SK-N-SH treated with all-trans-retinoic acid at 6 μM for 48 hours (cell line): ENCODE measurements at regions not wholly inside any gene's neighbourhood (a gene's known extent, or its start where the extent isn't known, plus 50 kb on each side); places are given as distances from the start of the nearest gene placed in this dataset.

Experiments
- ATAC-seq: fragments of 200-7000 bp; cut with Tn5 transposase; 3 replicates; pipeline ENCODE4 v1.9.1; 2020; ENCODE audit warnings: mild to moderate bottlenecking, moderate library complexity
- ARNTL ChIP-seq: fragments of 450-650 bp; formaldehyde crosslinking; IDR thresholded peaks from 2 replicates; pipeline ENCODE4 v1.5.0; 2020; ENCODE audit warnings: low read depth, mild to moderate bottlenecking, moderate library complexity, borderline replicate concordance
- BACH2 ChIP-seq: fragments of 250-450 bp; sonication (Bioruptor Pico); IDR thresholded peaks from 2 replicates; pipeline ENCODE4 v1.9.0; 2021; ENCODE audit warnings: mild to moderate bottlenecking, borderline replicate concordance
- GLIS3 ChIP-seq: fragments of 250-450 bp; sonication (Bioruptor Pico); IDR thresholded peaks from 2 replicates; pipeline ENCODE4 v1.5.0; 2020; ENCODE audit warnings: mild to moderate bottlenecking, moderate library complexity
- OSR1 ChIP-seq: fragments of 250-450 bp; sonication (Bioruptor Pico); IDR thresholded peaks from 2 replicates; pipeline ENCODE4 v1.8.0; 2022; ENCODE audit warnings: moderate library complexity, mild to moderate bottlenecking, inconsistent platforms
- PPARA ChIP-seq: fragments of 250-450 bp; sonication (Bioruptor Pico); IDR thresholded peaks from 2 replicates; pipeline ENCODE4 v1.5.0; 2020; ENCODE audit warnings: mild to moderate bottlenecking, borderline replicate concordance
- TOX ChIP-seq: fragments of 250-450 bp; sonication (Bioruptor Pico); IDR thresholded peaks from 2 replicates; pipeline ENCODE4 v1.8.0; 2021; ENCODE audit warnings: mild to moderate bottlenecking, moderate library complexity, borderline replicate concordance
- ZC3H10 ChIP-seq: fragments of 250-450 bp; sonication (Bioruptor Pico); IDR thresholded peaks from 2 replicates; pipeline ENCODE4 v1.5.1; 2021; ENCODE audit warnings: mild to moderate bottlenecking, moderate library complexity
- ZFP3 ChIP-seq: fragments of 250-450 bp; sonication (Bioruptor Pico); IDR thresholded peaks from 2 replicates; pipeline ENCODE4 v1.5.0; 2020; ENCODE audit warnings: mild to moderate bottlenecking, moderate library complexity
- ZFP30 ChIP-seq: fragments of 450-650 bp; formaldehyde crosslinking; IDR thresholded peaks from 2 replicates; pipeline ENCODE4 v1.5.0; 2022; ENCODE audit warnings: mild to moderate bottlenecking, moderate library complexity
- ZNF70 ChIP-seq: fragments of 450-650 bp; formaldehyde crosslinking; IDR thresholded peaks from 2 replicates; pipeline ENCODE4 v1.5.0; 2020; ENCODE audit warnings: mild to moderate bottlenecking, moderate library complexity
- ZNF8 ChIP-seq: fragments of 450-650 bp; formaldehyde crosslinking; IDR thresholded peaks from 2 replicates; pipeline ENCODE4 v1.5.0; 2020; ENCODE audit warnings: mild to moderate bottlenecking, moderate library complexity
- TF ChIP-seq, protein P1 (sequence below): fragments of 250-450 bp; sonication (Bioruptor Pico); IDR thresholded peaks from 2 replicates; pipeline ENCODE4 v1.8.0; 2020; ENCODE audit warnings: mild to moderate bottlenecking, moderate library complexity, borderline replicate concordance
- TF ChIP-seq, protein P2 (sequence below): fragments of 250-450 bp; sonication (Bioruptor Pico); IDR thresholded peaks from 2 replicates; pipeline ENCODE4 v1.5.1; 2020; ENCODE audit warnings: low read depth, mild to moderate bottlenecking, moderate library complexity
- TF ChIP-seq, protein P3 (sequence below): fragments of 250-450 bp; sonication (Bioruptor Pico); IDR thresholded peaks from 2 replicates; pipeline ENCODE4 v1.8.0; 2021; ENCODE audit warnings: low read depth, mild to moderate bottlenecking, moderate library complexity, borderline replicate concordance
- TF ChIP-seq, protein P4 (sequence below): fragments of 250-450 bp; sonication (Bioruptor Pico); IDR thresholded peaks from 2 replicates; pipeline ENCODE4 v1.5.0; 2020; ENCODE audit warnings: mild to moderate bottlenecking, moderate library complexity
- TF ChIP-seq, protein P5 (sequence below): fragments of 250-450 bp; sonication (Bioruptor Pico); IDR thresholded peaks from 2 replicates; pipeline ENCODE4 v1.5.1; 2021; ENCODE audit warnings: mild to moderate bottlenecking, moderate library complexity

DNA sequence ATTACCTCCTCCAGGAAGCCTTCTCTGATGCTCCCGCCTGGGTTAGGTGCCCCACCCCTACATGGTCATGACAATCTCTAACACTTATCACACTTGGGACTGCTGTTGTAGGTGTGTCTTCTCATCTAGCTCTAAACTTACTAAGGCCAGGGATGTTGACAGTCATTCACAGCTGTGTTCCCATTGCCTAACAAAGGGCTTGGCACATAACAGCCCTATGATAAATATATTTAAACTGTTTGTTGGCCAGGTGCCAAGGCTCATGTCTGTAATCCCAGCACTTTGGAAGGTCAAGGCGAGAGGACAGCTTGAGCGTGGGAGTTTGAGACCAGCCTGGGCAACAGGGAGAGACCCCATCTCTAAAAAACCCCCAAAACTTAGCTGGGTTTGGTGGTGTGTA is 98.8 kb upstream of the RGS6 start:
- ATAC-seq = no peak
- TF ChIP-seq PPARA (CRISPR knock-in tag) = no peak
- TF ChIP-seq, protein P1, sequence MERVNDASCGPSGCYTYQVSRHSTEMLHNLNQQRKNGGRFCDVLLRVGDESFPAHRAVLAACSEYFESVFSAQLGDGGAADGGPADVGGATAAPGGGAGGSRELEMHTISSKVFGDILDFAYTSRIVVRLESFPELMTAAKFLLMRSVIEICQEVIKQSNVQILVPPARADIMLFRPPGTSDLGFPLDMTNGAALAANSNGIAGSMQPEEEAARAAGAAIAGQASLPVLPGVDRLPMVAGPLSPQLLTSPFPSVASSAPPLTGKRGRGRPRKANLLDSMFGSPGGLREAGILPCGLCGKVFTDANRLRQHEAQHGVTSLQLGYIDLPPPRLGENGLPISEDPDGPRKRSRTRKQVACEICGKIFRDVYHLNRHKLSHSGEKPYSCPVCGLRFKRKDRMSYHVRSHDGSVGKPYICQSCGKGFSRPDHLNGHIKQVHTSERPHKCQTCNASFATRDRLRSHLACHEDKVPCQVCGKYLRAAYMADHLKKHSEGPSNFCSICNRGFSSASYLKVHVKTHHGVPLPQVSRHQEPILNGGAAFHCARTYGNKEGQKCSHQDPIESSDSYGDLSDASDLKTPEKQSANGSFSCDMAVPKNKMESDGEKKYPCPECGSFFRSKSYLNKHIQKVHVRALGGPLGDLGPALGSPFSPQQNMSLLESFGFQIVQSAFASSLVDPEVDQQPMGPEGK (CRISPR knock-in tag) = no peak
- no peak for TF ChIP-seq ZFP3 (CRISPR knock-in tag)
- TF ChIP-seq, protein P2, sequence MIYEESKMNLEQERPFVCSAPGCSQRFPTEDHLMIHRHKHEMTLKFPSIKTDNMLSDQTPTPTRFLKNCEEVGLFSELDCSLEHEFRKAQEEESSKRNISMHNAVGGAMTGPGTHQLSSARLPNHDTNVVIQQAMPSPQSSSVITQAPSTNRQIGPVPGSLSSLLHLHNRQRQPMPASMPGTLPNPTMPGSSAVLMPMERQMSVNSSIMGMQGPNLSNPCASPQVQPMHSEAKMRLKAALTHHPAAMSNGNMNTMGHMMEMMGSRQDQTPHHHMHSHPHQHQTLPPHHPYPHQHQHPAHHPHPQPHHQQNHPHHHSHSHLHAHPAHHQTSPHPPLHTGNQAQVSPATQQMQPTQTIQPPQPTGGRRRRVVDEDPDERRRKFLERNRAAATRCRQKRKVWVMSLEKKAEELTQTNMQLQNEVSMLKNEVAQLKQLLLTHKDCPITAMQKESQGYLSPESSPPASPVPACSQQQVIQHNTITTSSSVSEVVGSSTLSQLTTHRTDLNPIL (CRISPR knock-in tag) = no peak
- no peak for TF ChIP-seq ZNF70 (CRISPR knock-in tag)
- no peak for TF ChIP-seq ARNTL (CRISPR knock-in tag)
- TF ChIP-seq GLIS3 (CRISPR knock-in tag) = no peak
- TF ChIP-seq ZC3H10 = no peak
- no peak for TF ChIP-seq TOX (CRISPR knock-in tag)
- no peak for TF ChIP-seq ZNF8 (CRISPR knock-in tag)
- TF ChIP-seq, protein P3, sequence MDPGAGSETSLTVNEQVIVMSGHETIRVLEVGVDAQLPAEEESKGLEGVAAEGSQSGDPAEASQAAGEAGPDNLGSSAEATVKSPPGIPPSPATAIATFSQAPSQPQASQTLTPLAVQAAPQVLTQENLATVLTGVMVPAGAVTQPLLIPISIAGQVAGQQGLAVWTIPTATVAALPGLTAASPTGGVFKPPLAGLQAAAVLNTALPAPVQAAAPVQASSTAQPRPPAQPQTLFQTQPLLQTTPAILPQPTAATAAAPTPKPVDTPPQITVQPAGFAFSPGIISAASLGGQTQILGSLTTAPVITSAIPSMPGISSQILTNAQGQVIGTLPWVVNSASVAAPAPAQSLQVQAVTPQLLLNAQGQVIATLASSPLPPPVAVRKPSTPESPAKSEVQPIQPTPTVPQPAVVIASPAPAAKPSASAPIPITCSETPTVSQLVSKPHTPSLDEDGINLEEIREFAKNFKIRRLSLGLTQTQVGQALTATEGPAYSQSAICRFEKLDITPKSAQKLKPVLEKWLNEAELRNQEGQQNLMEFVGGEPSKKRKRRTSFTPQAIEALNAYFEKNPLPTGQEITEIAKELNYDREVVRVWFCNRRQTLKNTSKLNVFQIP (CRISPR knock-in tag) = no peak
- TF ChIP-seq, protein P4, sequence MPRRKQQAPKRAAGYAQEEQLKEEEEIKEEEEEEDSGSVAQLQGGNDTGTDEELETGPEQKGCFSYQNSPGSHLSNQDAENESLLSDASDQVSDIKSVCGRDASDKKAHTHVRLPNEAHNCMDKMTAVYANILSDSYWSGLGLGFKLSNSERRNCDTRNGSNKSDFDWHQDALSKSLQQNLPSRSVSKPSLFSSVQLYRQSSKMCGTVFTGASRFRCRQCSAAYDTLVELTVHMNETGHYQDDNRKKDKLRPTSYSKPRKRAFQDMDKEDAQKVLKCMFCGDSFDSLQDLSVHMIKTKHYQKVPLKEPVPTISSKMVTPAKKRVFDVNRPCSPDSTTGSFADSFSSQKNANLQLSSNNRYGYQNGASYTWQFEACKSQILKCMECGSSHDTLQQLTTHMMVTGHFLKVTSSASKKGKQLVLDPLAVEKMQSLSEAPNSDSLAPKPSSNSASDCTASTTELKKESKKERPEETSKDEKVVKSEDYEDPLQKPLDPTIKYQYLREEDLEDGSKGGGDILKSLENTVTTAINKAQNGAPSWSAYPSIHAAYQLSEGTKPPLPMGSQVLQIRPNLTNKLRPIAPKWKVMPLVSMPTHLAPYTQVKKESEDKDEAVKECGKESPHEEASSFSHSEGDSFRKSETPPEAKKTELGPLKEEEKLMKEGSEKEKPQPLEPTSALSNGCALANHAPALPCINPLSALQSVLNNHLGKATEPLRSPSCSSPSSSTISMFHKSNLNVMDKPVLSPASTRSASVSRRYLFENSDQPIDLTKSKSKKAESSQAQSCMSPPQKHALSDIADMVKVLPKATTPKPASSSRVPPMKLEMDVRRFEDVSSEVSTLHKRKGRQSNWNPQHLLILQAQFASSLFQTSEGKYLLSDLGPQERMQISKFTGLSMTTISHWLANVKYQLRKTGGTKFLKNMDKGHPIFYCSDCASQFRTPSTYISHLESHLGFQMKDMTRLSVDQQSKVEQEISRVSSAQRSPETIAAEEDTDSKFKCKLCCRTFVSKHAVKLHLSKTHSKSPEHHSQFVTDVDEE = no peak
- TF ChIP-seq ZFP30 (CRISPR knock-in tag) = no peak
- no peak for TF ChIP-seq OSR1 (CRISPR knock-in tag)

DNA sequence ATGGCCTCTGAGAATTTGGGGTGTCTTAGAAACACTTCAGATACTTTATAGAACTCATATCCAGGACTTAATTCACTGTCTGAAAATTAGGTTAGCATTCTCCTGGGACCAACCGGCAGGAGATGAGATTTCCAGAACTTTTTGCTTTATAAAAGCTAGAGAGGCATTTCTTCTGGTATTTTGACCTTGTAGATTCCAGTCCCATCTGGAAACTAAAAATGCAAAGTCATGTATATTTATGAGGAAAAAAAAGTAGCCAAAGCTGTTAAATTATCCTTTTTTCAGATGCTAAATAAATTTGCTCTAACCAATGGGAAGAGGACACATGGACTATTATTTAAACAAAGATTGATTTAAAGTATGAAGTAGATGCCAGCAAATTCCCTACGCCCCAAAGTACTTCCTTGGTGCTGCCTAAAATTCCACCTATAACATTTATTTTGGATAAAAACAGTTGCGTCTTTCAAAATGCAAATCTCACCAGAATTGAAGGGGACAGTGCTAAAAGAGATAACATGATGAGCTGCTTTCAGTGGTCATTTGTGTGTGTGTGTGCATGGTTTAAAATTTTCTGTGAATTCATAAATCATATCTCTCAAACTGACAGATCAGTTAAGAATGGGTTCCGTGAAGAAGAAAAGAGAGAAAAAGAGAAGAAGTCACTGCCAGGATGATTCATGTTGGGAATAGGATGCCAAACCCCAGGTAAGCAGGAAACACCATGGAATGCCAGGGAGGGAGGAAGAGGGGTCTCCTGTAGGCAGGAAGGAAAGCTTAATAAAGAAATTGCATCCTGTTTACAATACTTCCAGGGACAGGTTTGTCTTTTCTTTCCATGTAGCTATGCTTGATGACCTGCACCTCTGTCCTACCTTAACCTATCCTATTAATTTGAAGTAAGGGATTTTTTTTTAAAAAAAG is 97.7 kb upstream of the RGS6 start:
- no peak for ATAC-seq
- TF ChIP-seq BACH2 (CRISPR knock-in tag) (no peak), OSR1 (CRISPR knock-in tag) (no peak), ZFP3 (CRISPR knock-in tag) (no peak), GLIS3 (CRISPR knock-in tag) (no peak), ZFP30 (CRISPR knock-in tag) (no peak), ARNTL (CRISPR knock-in tag) (no peak)
- TF ChIP-seq, protein P1 (CRISPR knock-in tag) = no peak
- TF ChIP-seq, protein P3 (CRISPR knock-in tag) = no peak
- TF ChIP-seq, protein P5, sequence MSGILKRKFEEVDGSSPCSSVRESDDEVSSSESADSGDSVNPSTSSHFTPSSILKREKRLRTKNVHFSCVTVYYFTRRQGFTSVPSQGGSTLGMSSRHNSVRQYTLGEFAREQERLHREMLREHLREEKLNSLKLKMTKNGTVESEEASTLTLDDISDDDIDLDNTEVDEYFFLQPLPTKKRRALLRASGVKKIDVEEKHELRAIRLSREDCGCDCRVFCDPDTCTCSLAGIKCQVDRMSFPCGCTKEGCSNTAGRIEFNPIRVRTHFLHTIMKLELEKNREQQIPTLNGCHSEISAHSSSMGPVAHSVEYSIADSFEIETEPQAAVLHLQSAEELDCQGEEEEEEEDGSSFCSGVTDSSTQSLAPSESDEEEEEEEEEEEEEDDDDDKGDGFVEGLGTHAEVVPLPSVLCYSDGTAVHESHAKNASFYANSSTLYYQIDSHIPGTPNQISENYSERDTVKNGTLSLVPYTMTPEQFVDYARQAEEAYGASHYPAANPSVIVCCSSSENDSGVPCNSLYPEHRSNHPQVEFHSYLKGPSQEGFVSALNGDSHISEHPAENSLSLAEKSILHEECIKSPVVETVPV (CRISPR knock-in tag) = no peak
- TF ChIP-seq, all 23 proteins: peak for 0
